Mesenchymal stem cell (in vitro differentiated cells and primary cell): ENCODE measurements at regions not wholly inside any gene's neighbourhood (a gene's known extent, or its start where the extent isn't known, plus 50 kb on each side); places are given as distances from the start of the nearest gene placed in this dataset.

Experiments
- DNase-seq: peaks from one replicate; pipeline ENCODE4 v3.0.0-alpha.2; 2013
- H2AFZ ChIP-seq: one replicate; pipeline ENCODE4 v1.6.1; 2013; ENCODE audit warnings: low read depth, mild to moderate bottlenecking, control low read depth, inconsistent platforms, low read length, moderate library complexity
- H2AK5ac ChIP-seq: 2 replicates; pipeline ENCODE4 v1.6.1; 2013; ENCODE audit warnings: low read length, moderate library complexity, mild to moderate bottlenecking, inconsistent platforms; ENCODE audit not compliant: severe bottlenecking
- H2BK120ac ChIP-seq: one replicate; pipeline ENCODE4 v1.6.1; 2013; ENCODE audit warnings: low read depth, mild to moderate bottlenecking, inconsistent platforms, low read length, moderate library complexity
- H2BK12ac ChIP-seq, 2 experiments: one replicate each; pipeline ENCODE4 v1.6.1; 2013; ENCODE audit warnings: inconsistent platforms in 2 of 2, low read length in 2 of 2, mild to moderate bottlenecking in 2 of 2, moderate library complexity in 2 of 2, control low read depth in 1 of 2
- H2BK15ac ChIP-seq: one replicate; pipeline ENCODE4 v1.6.1; 2013; ENCODE audit warnings: mild to moderate bottlenecking, low read depth, inconsistent platforms; ENCODE audit not compliant: poor library complexity, severe bottlenecking
- H2BK5ac ChIP-seq: 2 replicates; pipeline ENCODE4 v1.6.1; 2013; ENCODE audit warnings: low read depth, mild to moderate bottlenecking, low read length, control low read depth, inconsistent platforms; ENCODE audit not compliant: poor library complexity, severe bottlenecking
- H3K14ac ChIP-seq, 2 experiments: one replicate each; pipeline ENCODE4 v1.6.1; 2013; ENCODE audit warnings: inconsistent platforms in 2 of 2, low read length in 2 of 2, control low read depth in 1 of 2, mild to moderate bottlenecking in 1 of 2, moderate library complexity in 1 of 2
- H3K18ac ChIP-seq, 2 experiments: one replicate each; pipeline ENCODE4 v1.6.1; 2013; ENCODE audit warnings: inconsistent platforms in 2 of 2, low read length in 2 of 2, control low read depth in 1 of 2, low read depth in 1 of 2, mild to moderate bottlenecking in 1 of 2
- H3K23ac ChIP-seq, 2 experiments: one replicate each; pipeline ENCODE4 v1.6.1; 2013; ENCODE audit warnings: inconsistent platforms in 2 of 2, low read length in 2 of 2, mild to moderate bottlenecking in 2 of 2, moderate library complexity in 2 of 2, control low read depth in 1 of 2
- H3K27ac ChIP-seq: 2 replicates; pipeline ENCODE4 v1.5.1; 2013; ENCODE audit warnings: mild to moderate bottlenecking, moderate library complexity, low read length, control low read depth, inconsistent platforms; ENCODE audit not compliant: poor library complexity, severe bottlenecking
- H3K27me3 ChIP-seq, 2 experiments: 2 replicates each; pipeline versions ENCODE4 v1.6.1 to v1.7.0; 2013; ENCODE audit warnings: low read length in 2 of 2, mild to moderate bottlenecking in 2 of 2, moderate library complexity in 2 of 2, control low read depth in 1 of 2, inconsistent platforms in 1 of 2; ENCODE audit not compliant: control insufficient read depth in 1 of 2, insufficient read depth in 1 of 2
- H3K36me3 ChIP-seq, 2 experiments: 2 replicates each; pipeline versions ENCODE4 v1.6.1 to v1.7.0; 2013; ENCODE audit warnings: low read length in 2 of 2, control low read depth in 1 of 2, inconsistent platforms in 1 of 2, low read depth in 1 of 2, mild to moderate bottlenecking in 1 of 2; ENCODE audit not compliant: insufficient read depth in 2 of 2, control insufficient read depth in 1 of 2
- H3K4ac ChIP-seq, 2 experiments: one replicate each; pipeline ENCODE4 v1.6.1; 2013; ENCODE audit warnings: inconsistent platforms in 2 of 2, low read length in 2 of 2, mild to moderate bottlenecking in 2 of 2, moderate library complexity in 2 of 2, control low read depth in 1 of 2, low read depth in 1 of 2
- H3K4me1 ChIP-seq: 2 replicates; pipeline ENCODE4 v1.6.1; 2013; ENCODE audit warnings: low read depth, low read length, control low read depth; ENCODE audit not compliant: control insufficient read depth, insufficient read depth
- H3K4me2 ChIP-seq: 2 replicates; pipeline ENCODE4 v1.6.1; 2013; ENCODE audit warnings: low read length, mild to moderate bottlenecking, inconsistent platforms; ENCODE audit not compliant: poor library complexity, severe bottlenecking
- H3K4me3 ChIP-seq, 2 experiments: 2 replicates each; pipeline versions ENCODE4 v1.5.1 to v1.7.0; 2013; ENCODE audit warnings: low read length in 2 of 2, mild to moderate bottlenecking in 2 of 2, control low read depth in 1 of 2, low read depth in 1 of 2; ENCODE audit not compliant: insufficient read depth in 1 of 2
- H3K79me1 ChIP-seq: replicated peaks from 2 replicates; pipeline ENCODE4 v1.6.1; 2013; ENCODE audit warnings: mild to moderate bottlenecking, control low read depth, low read length, inconsistent platforms; ENCODE audit not compliant: poor library complexity, severe bottlenecking
- H3K9ac ChIP-seq: 2 replicates; pipeline ENCODE4 v1.7.0; 2013; ENCODE audit warnings: mild to moderate bottlenecking, low read length, moderate library complexity
- H3K9me3 ChIP-seq: 2 replicates; pipeline ENCODE4 v1.7.0; 2013; ENCODE audit warnings: mild to moderate bottlenecking, low read length; ENCODE audit not compliant: control insufficient read depth
- H4K8ac ChIP-seq: one replicate; pipeline ENCODE4 v1.6.1; 2013; ENCODE audit warnings: inconsistent platforms, mild to moderate bottlenecking, low read length, moderate library complexity
- H4K91ac ChIP-seq: one replicate; pipeline ENCODE4 v1.6.1; 2013; ENCODE audit warnings: mild to moderate bottlenecking, low read length, inconsistent platforms
- WGBS: methylation state at CpG from one replicate; pipeline ENCODE4 v1.1.7; 2013; ENCODE audit warnings: mixed read lengths; 5-methylcytosine and 5-hydroxymethylcytosine counted together

- H3K4me2 ChIP-seq = no peak overlapping the region
Measured at GRCh38 chr5:38193015-38193581, 65.3 kb upstream of the EGFLAM start.

GRCh38 chr5:38191693-38192092 lies 66.7 kb upstream of the EGFLAM start:
- Histone ChIP-seq H4K8ac (no peak overlapping the region), H3K4ac (no peak overlapping the region), H2BK12ac (no peak overlapping the region), H3K9me3 (no peaks in the 10 kb centered on the region), H3K4me2 (no peak overlapping the region), H3K79me1 (no peaks in the 10 kb centered on the region), H2BK5ac (no peak overlapping the region), H3K4me1 (no peaks in the 10 kb centered on the region), H2BK15ac (no peak overlapping the region), H2AK5ac (no peak overlapping the region), H2BK120ac (no peak overlapping the region), H3K4me3 (no peak overlapping the region), H3K18ac (no peak overlapping the region), H3K36me3 (no peaks in the 10 kb centered on the region), H3K27me3 (peaks cover 54 to 82% of the 10 kb centered on the region in 2 experiments), H4K91ac (no peak overlapping the region), H3K23ac (no peak overlapping the region), H3K14ac (no peak overlapping the region), H3K9ac (no peak overlapping the region), H2AFZ (no peak overlapping the region), H3K27ac (no peak overlapping the region)
- no peak for DNase-seq

More at GRCh38 chr5:38193015-38193581, 65.3 kb upstream of the EGFLAM start:
- peak; percentile 61 for DNase-seq
- no peak overlapping the region for H2BK120ac ChIP-seq
- H3K79me1 ChIP-seq = no peaks in the 10 kb centered on the region
- H3K27ac ChIP-seq = no peak overlapping the region
- no peak overlapping the region for H3K4ac ChIP-seq
- 23% methylated on average over 12 of the region's 13 CpGs for WGBS
- H3K36me3 ChIP-seq = no peaks in the 10 kb centered on the region
- H2BK5ac ChIP-seq = no peak overlapping the region
- H3K4me1 ChIP-seq = no peaks in the 10 kb centered on the region
- no peaks in the 10 kb centered on the region for H3K9me3 ChIP-seq
- H3K14ac ChIP-seq = no peak overlapping the region
- peaks cover 60 to 80% of the 10 kb centered on the region in 2 experiments for H3K27me3 ChIP-seq
- no peak overlapping the region for H3K18ac ChIP-seq
- no peak overlapping the region for H4K8ac ChIP-seq
- no peak overlapping the region for H3K9ac ChIP-seq
- no peak overlapping the region for H3K4me3 ChIP-seq
- H2BK12ac ChIP-seq = no peak overlapping the region
- no peak overlapping the region for H2BK15ac ChIP-seq
- no peak overlapping the region for H4K91ac ChIP-seq
- no peak overlapping the region for H2AK5ac ChIP-seq
- no peak overlapping the region for H3K23ac ChIP-seq
- no peak overlapping the region for H2AFZ ChIP-seq

- Histone ChIP-seq H2BK5ac (no peak overlapping the region), H2AFZ (no peak overlapping the region), H2AK5ac (no peak overlapping the region), H4K8ac (no peak overlapping the region), H3K18ac (no peak overlapping the region), H2BK12ac (no peak overlapping the region), H3K4me3 (no peak overlapping the region), H3K4me1 (no peaks in the 10 kb centered on the region), H2BK15ac (no peak overlapping the region), H3K4ac (no peak overlapping the region), H3K27ac (no peak overlapping the region), H3K9me3 (no peaks in the 10 kb centered on the region), H3K27me3 (peaks cover 44 to 82% of the 10 kb centered on the region in 2 experiments), H3K14ac (no peak overlapping the region), H2BK120ac (no peak overlapping the region), H3K23ac (no peak overlapping the region), H4K91ac (no peak overlapping the region), H3K36me3 (no peaks in the 10 kb centered on the region), H3K79me1 (no peaks in the 10 kb centered on the region), H3K4me2 (no peak overlapping the region), H3K9ac (no peak overlapping the region)
- no peak for DNase-seq
- 95% methylated on average over 12 of the region's 12 CpGs for WGBS
Measured at GRCh38 chr5:38190111-38190510, 68.2 kb upstream of the EGFLAM start.

GRCh38 chr5:38189081-38189504 lies 69.3 kb upstream of the EGFLAM start:
- Histone ChIP-seq H3K4me3 (no peak overlapping the region), H2AK5ac (no peak overlapping the region), H3K27me3 (peaks cover 40 to 82% of the 10 kb centered on the region in 2 experiments), H3K4me1 (no peaks in the 10 kb centered on the region), H3K18ac (no peak overlapping the region), H4K91ac (no peak overlapping the region), H2BK12ac (no peak overlapping the region), H3K79me1 (no peaks in the 10 kb centered on the region), H3K36me3 (no peaks in the 10 kb centered on the region), H3K27ac (no peak overlapping the region), H3K23ac (no peak overlapping the region), H2BK5ac (no peak overlapping the region), H3K14ac (no peak overlapping the region), H2AFZ (no peak overlapping the region), H2BK120ac (no peak overlapping the region), H4K8ac (no peak overlapping the region), H3K4me2 (no peak overlapping the region), H3K4ac (no peak overlapping the region), H3K9ac (no peak overlapping the region), H3K9me3 (no peaks in the 10 kb centered on the region), H2BK15ac (peak overlapping the region; percentile 54)
- no peak for DNase-seq
- 48% methylated on average over 7 of the region's 12 CpGs for WGBS
